AG09309 (cell line): ENCODE measurements at regions not wholly inside any gene's neighbourhood (a gene's known extent, or its start where the extent isn't known, plus 50 kb on each side); places are given as distances from the start of the nearest gene placed in this dataset.

Experiments used
- DNase-seq: peaks from one replicate; pipeline ENCODE4 v3.0.0-alpha.2; 2010; ENCODE audit warnings: low read depth
- H3K4me3 ChIP-seq: 2 replicates; pipeline ENCODE4 v1.5.1; 2011; ENCODE audit warnings: mild to moderate bottlenecking, low read depth, low read length, moderate library complexity; ENCODE audit not compliant: control insufficient read depth
- CTCF ChIP-seq: IDR thresholded peaks from 2 replicates; pipeline ENCODE4 v1.5.1; 2011; ENCODE audit warnings: mild to moderate bottlenecking, low read depth, low read length, inconsistent platforms; ENCODE audit not compliant: insufficient read depth, control insufficient read depth; ENCODE audit errors: missing control alignments

GRCh38 chr5:79182141-79182540 is 53.8 kb upstream of the JMY start:
- no peak overlapping the region for H3K4me3 ChIP-seq
- no peak for TF ChIP-seq CTCF
- DNase-seq = no peak

- no peak for TF ChIP-seq CTCF
- no peak for DNase-seq
- no peak overlapping the region for H3K4me3 ChIP-seq
These were observed 52.9 kb upstream of the JMY start for GRCh38 chr5:79183011-79183410.

GRCh38 chr5:79183617-79184016 is 52.3 kb upstream of the JMY start:
- TF ChIP-seq CTCF = no peak
- peak; percentile 28 for DNase-seq
- H3K4me3 ChIP-seq = no peak overlapping the region

- TF ChIP-seq CTCF = no peak
- DNase-seq = no peak
- H3K4me3 ChIP-seq = no peak overlapping the region
These were observed 49.9 kb upstream of the JMY start for GRCh38 chr5:79186021-79186420.
